LHCN-M2 (cell line): ENCODE measurements at regions not wholly inside any gene's neighbourhood (a gene's known extent, or its start where the extent isn't known, plus 50 kb on each side); places are given as distances from the start of the nearest gene placed in this dataset.

Source experiments
- DNase-seq: peaks from one replicate; pipeline ENCODE4 v3.0.0-alpha.2; 2012; ENCODE audit warnings: low read depth

DNA sequence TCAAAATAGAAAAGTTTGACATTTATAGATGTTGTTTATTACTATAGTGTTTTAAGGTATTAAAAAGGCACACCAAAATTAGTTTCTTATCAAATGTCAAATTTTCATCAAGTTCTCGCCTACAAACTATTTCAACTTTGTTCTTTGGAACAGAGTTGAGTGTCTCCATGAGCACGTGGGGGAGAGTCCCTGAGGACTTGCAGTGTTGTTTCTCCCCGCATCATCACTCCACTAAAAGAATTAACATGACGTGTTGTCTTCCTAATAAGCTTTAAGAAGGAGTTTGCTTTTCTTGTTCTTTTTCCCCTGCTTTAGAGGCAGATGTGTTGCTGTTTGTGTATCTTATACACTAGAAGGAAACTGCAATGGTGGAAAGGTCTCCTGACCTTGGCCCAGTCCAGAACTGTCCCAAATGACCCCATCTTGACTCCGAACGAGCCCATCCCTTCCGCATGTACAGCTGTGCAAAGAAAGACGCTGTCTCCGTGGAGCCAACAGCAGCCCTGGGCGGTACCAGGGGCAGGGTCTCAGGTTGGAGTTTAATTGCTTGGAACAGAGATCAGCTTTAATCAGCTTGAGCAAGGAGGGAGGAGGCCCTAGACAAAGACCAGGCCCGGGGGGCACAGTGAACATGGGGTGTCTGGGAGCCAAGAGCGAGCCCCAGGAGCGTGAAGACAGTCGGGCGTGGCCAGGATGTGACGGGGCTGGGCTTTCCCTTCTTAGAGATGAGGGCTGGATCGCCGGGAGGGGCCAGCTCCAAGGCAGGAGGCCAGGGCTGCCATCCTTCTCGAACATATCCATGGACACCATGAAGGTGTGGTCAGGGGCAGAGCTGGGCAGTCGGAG lies 215.4 kb upstream of the RTL1 start:
- DNase-seq = no peak

DNA sequence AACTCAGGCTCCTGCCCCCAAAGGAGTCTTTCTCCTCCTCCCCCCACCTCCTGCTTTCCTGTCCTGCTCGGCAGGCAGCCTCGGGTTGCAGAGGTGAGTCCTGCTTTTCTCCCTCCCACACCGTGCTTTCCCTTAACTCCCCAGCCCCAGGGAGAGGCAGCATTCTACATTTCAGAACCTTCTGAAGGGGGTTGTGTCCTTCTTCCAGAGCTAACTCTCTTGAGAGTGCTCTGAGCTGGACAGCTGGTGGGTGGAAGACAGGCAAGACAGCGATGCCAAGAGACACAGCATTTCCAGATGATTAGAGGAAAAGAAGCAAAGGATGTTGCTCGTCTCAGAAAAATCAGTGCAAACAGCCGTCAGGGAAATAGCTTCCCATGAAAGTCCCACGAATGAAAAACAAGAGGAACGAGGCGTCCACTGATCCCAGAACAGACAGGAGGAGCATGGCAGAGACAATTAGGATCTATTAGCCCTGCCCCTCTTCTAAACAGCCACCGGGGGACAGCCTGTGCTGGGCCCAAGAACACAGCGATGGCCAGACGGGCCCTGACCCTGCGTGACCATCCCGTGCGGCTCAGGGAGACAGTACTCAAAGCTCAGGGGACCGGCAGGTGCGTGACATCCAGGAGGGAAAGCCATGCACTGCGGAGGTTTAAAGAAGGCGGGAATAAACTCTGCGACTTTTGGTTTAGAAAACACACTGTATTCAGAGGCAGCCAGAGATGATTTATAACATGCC lies 216.5 kb upstream of the RTL1 start:
- no peak for DNase-seq

GRCh38 chr14:101120641-101121507 lies 217.4 kb upstream of the RTL1 start:
- peak; percentile 2 for DNase-seq

GRCh38 chr14:101121508-101122139 lies 218.1 kb upstream of the RTL1 start:
- DNase-seq = no peak

DNA sequence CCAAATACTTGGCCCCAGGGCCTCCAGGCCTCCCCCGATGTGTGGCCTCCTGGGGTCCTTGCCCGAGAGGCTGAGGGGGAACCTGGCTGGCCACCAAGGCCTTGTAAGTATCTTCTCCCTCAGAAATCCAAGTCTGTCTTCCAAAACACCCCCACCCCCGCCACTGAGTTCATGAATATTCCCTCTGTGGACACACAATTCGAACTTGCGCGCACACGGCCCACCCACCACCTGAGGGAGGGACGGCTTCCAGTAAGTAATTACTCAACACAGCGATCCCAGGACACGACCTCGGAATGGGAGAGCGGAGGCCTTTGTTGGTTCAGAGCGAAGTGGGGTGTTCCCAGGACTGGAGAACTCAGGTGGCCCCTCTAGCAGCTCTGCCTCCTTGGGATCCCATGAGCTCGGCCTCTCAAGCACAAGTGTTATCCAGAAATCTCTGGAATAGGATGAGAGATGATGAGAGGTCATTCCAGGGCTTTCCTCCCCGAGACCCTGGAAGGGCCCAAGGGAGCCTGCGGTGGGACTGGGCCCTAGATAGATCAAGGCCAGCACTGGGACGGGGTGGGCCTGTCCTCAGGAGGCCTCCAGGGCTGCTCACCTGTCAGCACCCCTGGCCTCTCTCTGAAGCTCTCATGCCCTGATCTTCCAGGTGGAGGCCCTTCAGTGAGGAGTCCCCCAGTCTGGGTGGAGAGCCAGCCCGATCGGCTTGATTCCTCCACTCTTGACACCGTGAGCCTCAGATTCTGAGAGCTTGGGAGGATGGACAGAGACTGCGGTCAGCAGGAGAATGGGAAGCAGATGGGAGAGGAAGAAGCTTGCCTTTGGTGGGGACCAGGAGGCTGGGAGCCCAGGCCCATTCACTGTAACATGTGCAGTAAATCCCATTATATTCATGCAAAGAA lies 219.0 kb upstream of the RTL1 start:
- DNase-seq = no peak

- DNase-seq = no peak
Measured at GRCh38 chr14:101123618-101124510, 220.3 kb upstream of the RTL1 start.

DNA sequence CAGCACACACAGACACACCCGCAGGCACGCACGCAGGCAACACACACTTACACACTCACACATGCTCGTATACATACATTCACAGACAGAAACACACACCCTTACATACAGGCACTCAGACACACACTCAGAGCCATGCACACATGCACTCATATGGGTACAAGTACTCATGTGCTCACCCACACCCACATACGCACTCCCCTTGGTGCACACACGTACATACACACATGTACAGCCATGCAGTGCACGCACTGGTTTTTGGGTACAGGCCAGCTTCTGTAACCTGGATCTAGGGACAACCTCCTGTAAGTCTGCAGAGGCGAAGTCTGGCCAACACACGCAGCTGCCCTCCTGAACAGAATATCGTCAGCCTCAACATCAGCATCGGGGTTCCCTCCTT lies 221.3 kb upstream of the RTL1 start:
- no peak for DNase-seq

DNA sequence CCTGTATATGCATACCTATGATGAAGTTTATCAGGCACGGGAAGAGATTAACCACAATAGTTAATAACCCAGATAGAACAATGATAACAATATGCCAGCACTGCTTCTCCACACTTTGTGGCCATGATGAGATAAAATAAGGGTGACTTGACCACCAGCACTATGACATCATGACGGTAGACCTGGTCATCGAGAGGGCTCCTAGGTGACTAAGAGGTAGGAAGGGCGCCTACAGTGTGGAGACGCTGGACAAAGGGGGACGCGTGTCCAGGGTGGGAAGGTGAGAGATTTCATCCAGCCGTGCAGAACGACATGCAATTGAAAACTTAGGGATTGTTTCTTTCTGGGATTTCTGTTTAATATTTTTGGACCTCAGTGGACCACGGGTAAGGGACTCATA lies 221.8 kb upstream of the RTL1 start:
- no peak for DNase-seq

GRCh38 chr14:101125719-101126651 lies 222.5 kb upstream of the RTL1 start:
- no peak for DNase-seq

DNA sequence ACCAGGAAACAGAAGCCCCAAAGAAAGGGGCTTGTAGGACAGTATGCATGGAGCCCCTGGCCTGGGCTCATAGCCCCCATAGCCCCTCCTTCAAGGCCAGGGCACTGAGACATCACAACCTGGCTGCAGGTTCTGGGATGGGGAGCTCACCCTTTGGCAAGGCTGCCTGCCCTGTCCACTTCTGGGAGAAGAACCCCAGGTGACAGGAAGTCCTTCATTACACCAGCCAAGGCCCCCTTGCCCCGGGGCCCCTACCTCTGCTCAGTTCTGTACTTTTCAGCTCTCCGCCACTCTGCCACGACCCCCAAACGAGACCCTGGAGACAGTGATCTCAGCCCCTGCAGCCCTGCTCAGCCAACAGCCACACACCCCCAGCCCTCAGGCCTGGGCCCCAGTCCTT lies 223.2 kb upstream of the RTL1 start:
- no peak for DNase-seq

GRCh38 chr14:101127224-101127623 lies 223.7 kb upstream of the RTL1 start:
- no peak for DNase-seq

- no peak for DNase-seq
Measured at GRCh38 chr14:101128478-101129321, 225.2 kb upstream of the RTL1 start.

GRCh38 chr14:101129521-101130167 lies 226.1 kb upstream of the RTL1 start:
- no peak for DNase-seq

DNA sequence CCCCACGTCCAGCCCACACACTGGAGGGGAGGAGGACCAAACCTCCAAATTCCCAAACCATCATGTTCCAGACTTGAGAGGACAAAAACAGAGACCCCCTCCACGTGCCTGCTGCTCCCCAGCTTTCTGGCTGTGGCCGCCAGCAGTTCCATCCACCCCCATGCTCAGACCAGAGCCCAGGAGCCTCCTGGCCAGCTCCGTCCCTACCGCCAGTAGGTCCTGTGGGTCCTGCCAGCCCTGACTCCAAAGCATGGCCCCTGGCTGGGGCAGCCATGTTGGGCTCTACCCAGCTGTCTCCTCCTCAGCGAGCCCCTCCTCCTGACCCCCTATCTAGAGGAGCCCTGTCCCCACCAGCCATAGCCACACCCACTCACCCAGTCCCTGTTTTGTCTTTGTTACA lies 227.3 kb upstream of the RTL1 start:
- no peak for DNase-seq

DNA sequence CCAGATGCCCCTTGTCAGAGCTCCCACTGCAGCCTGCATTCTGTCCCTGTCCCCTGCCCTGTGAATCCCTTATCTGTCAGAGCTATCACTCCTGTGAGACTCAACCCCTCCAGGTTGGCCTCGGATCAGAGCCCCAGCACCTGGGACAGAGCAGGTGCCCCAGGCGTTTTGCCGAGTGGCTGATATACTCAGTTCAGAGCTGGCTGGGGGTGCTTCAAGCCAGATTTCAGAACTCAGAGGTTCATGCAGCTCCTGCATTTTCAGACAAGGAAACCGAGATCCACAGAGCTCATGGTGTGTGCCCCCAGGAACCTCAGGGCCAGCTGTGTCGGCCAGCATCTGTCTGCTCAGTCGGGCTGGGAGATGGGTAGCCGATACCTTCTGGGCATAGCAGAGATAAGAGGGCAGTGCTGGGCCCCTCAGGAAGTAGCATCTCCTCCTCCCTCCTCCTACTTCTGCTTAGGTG lies 228.0 kb upstream of the RTL1 start:
- DNase-seq = no peak

DNA sequence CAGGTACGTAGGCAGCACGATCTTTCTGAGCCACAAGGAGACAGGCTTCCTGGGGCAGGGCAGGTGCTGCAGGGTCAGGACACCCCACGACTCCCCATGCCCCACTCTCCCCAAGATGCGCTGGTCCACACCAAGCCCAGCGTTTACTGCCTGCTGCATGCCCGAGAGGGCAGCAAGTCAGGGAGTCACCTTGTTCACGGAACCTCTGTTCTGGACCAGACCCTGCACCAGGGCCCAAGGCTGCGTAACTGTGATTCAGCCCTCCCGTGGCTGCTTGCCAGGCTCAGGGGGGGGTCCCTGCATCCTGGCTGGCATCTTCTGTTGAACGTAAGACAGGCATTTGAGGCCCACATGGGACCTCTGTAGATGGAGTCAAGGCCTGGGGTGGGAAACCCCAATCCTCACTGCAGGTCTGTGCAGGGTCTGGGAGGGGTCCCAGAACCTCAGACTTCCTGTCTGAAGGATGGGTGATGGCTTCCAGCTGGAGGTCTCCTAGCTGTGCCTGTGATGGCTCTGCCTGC lies 228.6 kb upstream of the RTL1 start:
- no peak for DNase-seq

DNA sequence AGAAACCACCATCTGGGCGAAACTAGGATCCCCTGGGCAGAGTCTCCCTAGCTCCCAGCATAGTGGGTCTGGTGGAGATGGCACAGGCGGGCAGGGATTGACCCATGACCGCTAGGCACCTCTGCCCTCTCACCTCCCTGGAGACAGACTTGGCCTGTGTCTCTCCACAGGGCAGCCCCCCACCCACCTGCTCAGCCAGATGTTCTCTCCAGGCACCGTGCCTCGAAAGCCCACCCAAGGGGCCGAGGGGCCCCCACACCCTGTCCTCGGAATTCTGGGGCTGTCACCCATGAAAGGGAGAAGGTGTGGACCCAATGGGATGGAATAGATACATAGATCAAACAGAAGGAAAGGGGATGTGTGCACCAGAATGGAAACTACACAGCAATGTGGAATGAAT lies 229.1 kb upstream of the RTL1 start:
- no peak for DNase-seq
